ENCODE measurements at regions not wholly inside any gene's neighbourhood (a gene's known extent, or its start where the extent isn't known, plus 50 kb on each side); places are given as distances from the start of the nearest gene placed in this dataset.

DNA sequence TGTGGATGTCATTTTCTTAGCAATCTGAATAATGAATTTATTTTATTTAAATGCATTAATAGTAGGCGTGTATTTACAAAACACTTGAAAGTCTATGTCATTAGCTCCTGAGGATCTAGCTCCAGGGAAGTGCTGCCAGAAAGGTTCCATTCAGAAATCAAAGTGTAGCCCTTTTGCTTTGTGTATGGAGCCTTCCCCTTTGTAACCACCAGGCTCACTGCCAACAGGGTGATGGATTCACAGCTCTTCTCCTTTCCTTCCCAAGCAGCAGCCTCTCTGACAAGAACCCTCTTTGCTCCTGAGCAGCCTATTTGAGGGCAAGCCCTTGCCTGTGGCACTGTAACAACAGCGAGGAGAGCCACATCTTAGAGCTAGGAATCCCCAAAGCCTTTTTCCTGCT, 286.0 kb upstream of the RASGEF1B start:
- H3K27me3 ChIP-seq (replicated peaks), result no peaks in the 10 kb centered on the region
- H3K9me3 ChIP-seq (replicated peaks), result no peaks in the 10 kb centered on the region
- H3K4me3 ChIP-seq, result no peak overlapping the region
- H3K36me3 ChIP-seq, result no peaks in the 10 kb centered on the region
- no peak overlapping the region for H3K27ac ChIP-seq
- no peaks in the 10 kb centered on the region for H3K4me1 ChIP-seq (replicated peaks)
- no peak for DNase-seq (ENCODE audit: low read depth in 1 of 2, low spot score in 2 of 2)

- no peaks in the 10 kb centered on the region for H3K27me3 ChIP-seq (replicated peaks)
- DNase-seq (ENCODE audit: low read depth in 1 of 2, low spot score in 2 of 2), result no peak
- no peaks in the 10 kb centered on the region for H3K36me3 ChIP-seq
- H3K4me1 ChIP-seq (replicated peaks), result no peaks in the 10 kb centered on the region
- no peak overlapping the region for H3K4me3 ChIP-seq
- H3K9me3 ChIP-seq (replicated peaks), result no peaks in the 10 kb centered on the region
- no peak overlapping the region for H3K27ac ChIP-seq
Measured at GRCh38 chr4:81756973-81757372, 285.3 kb upstream of the RASGEF1B start.

DNA sequence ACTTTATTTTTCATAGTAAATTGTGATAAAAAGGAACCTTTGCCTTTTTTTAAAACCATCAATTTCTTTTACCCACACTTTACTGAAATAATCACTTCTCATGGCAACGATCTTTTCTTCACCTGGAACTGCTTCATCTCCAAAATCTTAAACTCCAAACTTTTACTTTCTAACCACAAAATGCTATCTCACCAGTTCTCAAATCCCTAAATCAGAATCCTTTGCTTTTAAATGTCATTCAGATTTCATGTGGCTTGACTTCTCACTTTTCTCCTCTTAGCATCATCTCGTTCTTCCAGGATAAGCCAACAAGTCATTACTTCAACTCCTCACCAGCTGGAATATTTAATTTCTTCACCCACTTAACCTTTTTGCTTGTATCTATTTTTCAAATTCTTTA, 284.3 kb upstream of the RASGEF1B start:
- Histone ChIP-seq H3K4me1 (replicated peaks) (no peaks in the 10 kb centered on the region), H3K27ac (no peak overlapping the region), H3K27me3 (replicated peaks) (no peaks in the 10 kb centered on the region), H3K36me3 (no peaks in the 10 kb centered on the region), H3K4me3 (no peak overlapping the region), H3K9me3 (replicated peaks) (no peaks in the 10 kb centered on the region)
- DNase-seq (ENCODE audit: low read depth in 1 of 2, low spot score in 2 of 2), result no peak

- H3K4me1 ChIP-seq (replicated peaks), result no peaks in the 10 kb centered on the region
- H3K4me3 ChIP-seq, result no peak overlapping the region
- H3K9me3 ChIP-seq (replicated peaks), result no peaks in the 10 kb centered on the region
- DNase-seq (ENCODE audit: low read depth in 1 of 2, low spot score in 2 of 2), result no peak
- no peaks in the 10 kb centered on the region for H3K27me3 ChIP-seq (replicated peaks)
- H3K27ac ChIP-seq, result no peak overlapping the region
- no peaks in the 10 kb centered on the region for H3K36me3 ChIP-seq
Measured at GRCh38 chr4:81754169-81754568, 282.5 kb upstream of the RASGEF1B start.

DNA sequence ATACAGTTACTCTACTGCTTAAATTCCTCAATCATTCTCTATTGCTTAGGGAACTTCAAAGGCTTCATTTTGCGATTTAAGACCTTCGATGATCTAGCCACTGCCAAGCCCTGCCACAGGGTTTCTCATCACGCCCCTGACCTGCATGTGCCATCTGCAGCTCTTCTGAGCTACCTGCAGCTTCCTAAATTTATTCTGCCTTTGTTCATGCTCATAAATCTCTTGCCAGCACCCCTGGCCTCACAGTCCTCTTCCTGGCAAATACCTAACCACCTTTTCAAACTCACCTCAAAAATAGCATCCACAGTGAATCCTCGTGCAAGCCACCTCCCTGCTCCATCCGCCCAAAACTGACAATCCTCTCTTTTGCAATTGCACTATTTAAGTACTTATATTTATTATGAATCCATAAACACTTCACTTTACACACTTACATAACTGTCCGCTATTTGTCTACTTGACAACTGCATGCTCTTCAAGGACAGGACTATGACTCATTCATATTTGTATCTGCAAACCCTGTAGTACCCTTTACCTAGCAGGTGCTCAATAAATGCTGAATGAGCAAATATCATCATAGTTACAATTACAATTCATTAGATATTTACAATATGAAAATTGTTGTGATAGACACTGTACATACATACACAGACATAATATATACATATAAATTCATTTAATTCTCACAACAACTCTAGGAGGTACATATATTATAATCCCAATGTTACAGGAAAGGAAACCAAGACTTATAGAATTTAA, 280.0 kb upstream of the RASGEF1B start:
- Histone ChIP-seq H3K9me3 (replicated peaks) (no peaks in the 10 kb centered on the region), H3K36me3 (no peaks in the 10 kb centered on the region), H3K27ac (no peak overlapping the region), H3K4me1 (replicated peaks) (no peaks in the 10 kb centered on the region), H3K4me3 (no peak overlapping the region), H3K27me3 (replicated peaks) (no peaks in the 10 kb centered on the region)
- no peak for DNase-seq (ENCODE audit: low read depth in 1 of 2, low spot score in 2 of 2)

GRCh38 chr4:81747242-81747930, 275.7 kb upstream of the RASGEF1B start:
- Histone ChIP-seq H3K27ac (no peak overlapping the region), H3K4me3 (no peak overlapping the region), H3K27me3 (replicated peaks) (no peaks in the 10 kb centered on the region), H3K36me3 (no peaks in the 10 kb centered on the region), H3K4me1 (replicated peaks) (no peaks in the 10 kb centered on the region), H3K9me3 (replicated peaks) (no peaks in the 10 kb centered on the region)
- no peak for DNase-seq (ENCODE audit: low read depth in 1 of 2, low spot score in 2 of 2)

DNA sequence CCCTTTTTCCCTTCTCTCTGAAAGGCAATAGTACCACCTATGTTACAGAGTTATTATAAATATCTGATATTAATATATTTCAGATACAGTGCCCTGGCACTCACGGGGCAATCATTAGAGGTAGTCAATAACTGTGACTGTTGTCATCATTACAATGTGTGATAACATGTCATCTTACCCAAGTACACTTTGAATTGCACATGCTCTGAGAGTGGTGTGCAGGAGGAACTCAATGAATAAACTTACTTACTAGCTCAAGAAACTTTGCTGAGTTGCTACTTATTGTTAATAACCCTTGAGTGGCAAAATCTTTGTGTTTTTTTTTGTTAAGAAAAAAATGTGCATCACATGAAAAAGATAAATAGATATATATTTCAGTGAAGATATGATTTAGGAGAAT, 275.1 kb upstream of the RASGEF1B start:
- Histone ChIP-seq H3K27me3 (replicated peaks) (no peaks in the 10 kb centered on the region), H3K4me3 (no peak overlapping the region), H3K36me3 (no peaks in the 10 kb centered on the region), H3K9me3 (replicated peaks) (no peaks in the 10 kb centered on the region), H3K27ac (no peak overlapping the region), H3K4me1 (replicated peaks) (no peaks in the 10 kb centered on the region)
- no peak for DNase-seq (ENCODE audit: low read depth in 1 of 2, low spot score in 2 of 2)

GRCh38 chr4:81746071-81746470, 274.4 kb upstream of the RASGEF1B start:
- no peaks in the 10 kb centered on the region for H3K4me1 ChIP-seq (replicated peaks)
- H3K9me3 ChIP-seq (replicated peaks), result no peaks in the 10 kb centered on the region
- no peaks in the 10 kb centered on the region for H3K36me3 ChIP-seq
- H3K27me3 ChIP-seq (replicated peaks), result no peaks in the 10 kb centered on the region
- no peak overlapping the region for H3K27ac ChIP-seq
- no peak overlapping the region for H3K4me3 ChIP-seq
- no peak for DNase-seq (ENCODE audit: low read depth in 1 of 2, low spot score in 2 of 2)

- Histone ChIP-seq H3K27me3 (replicated peaks) (no peaks in the 10 kb centered on the region), H3K36me3 (no peaks in the 10 kb centered on the region), H3K4me1 (replicated peaks) (no peaks in the 10 kb centered on the region), H3K9me3 (replicated peaks) (no peaks in the 10 kb centered on the region), H3K27ac (no peak overlapping the region), H3K4me3 (no peak overlapping the region)
- DNase-seq (ENCODE audit: low read depth in 1 of 2, low spot score in 2 of 2), result no peak
Measured at GRCh38 chr4:81745050-81745449, 273.3 kb upstream of the RASGEF1B start.

- no peaks in the 10 kb centered on the region for H3K9me3 ChIP-seq (replicated peaks)
- H3K27me3 ChIP-seq (replicated peaks), result no peaks in the 10 kb centered on the region
- no peak overlapping the region for H3K4me3 ChIP-seq
- H3K36me3 ChIP-seq, result no peaks in the 10 kb centered on the region
- H3K27ac ChIP-seq, result no peak overlapping the region
- no peaks in the 10 kb centered on the region for H3K4me1 ChIP-seq (replicated peaks)
- no peak for DNase-seq (ENCODE audit: low read depth in 1 of 2, low spot score in 2 of 2)
Measured at GRCh38 chr4:81743731-81744435, 272.2 kb upstream of the RASGEF1B start.

DNA sequence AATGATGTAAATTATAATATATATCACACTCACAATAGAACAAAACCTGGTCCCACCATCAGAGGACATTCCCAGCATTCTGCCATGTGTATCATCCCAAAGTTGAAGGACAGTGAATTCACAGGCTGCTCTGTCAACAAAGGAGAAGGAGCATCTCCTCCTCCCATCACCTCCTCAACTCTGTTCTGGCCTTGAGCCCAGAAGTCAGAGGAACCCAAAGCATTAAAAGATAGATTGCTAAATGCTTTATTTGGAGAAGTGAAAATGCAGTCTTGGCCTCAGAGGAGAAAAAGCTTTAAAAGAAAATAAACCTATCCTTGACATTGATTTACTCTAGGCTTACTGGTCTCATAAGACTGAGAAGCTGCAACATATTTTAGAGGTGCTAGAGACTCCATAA, 268.8 kb upstream of the RASGEF1B start:
- Histone ChIP-seq H3K27me3 (replicated peaks) (no peaks in the 10 kb centered on the region), H3K36me3 (no peaks in the 10 kb centered on the region), H3K4me3 (no peak overlapping the region), H3K9me3 (replicated peaks) (no peaks in the 10 kb centered on the region), H3K27ac (no peak overlapping the region), H3K4me1 (replicated peaks) (no peaks in the 10 kb centered on the region)
- no peak for DNase-seq (ENCODE audit: low read depth in 1 of 2, low spot score in 2 of 2)

GRCh38 chr4:81738891-81739290, 267.2 kb upstream of the RASGEF1B start:
- H3K27me3 ChIP-seq (replicated peaks), result no peaks in the 10 kb centered on the region
- DNase-seq (ENCODE audit: low read depth in 1 of 2, low spot score in 2 of 2), result no peak
- no peaks in the 10 kb centered on the region for H3K4me1 ChIP-seq (replicated peaks)
- no peaks in the 10 kb centered on the region for H3K9me3 ChIP-seq (replicated peaks)
- no peaks in the 10 kb centered on the region for H3K36me3 ChIP-seq
- H3K4me3 ChIP-seq, result no peak overlapping the region
- H3K27ac ChIP-seq, result no peak overlapping the region

GRCh38 chr4:81737865-81738559, 266.3 kb upstream of the RASGEF1B start:
- Histone ChIP-seq H3K27ac (no peak overlapping the region), H3K36me3 (no peaks in the 10 kb centered on the region), H3K4me3 (no peak overlapping the region), H3K27me3 (replicated peaks) (no peaks in the 10 kb centered on the region), H3K9me3 (replicated peaks) (no peaks in the 10 kb centered on the region), H3K4me1 (replicated peaks) (no peaks in the 10 kb centered on the region)
- DNase-seq (ENCODE audit: low read depth in 1 of 2, low spot score in 2 of 2), result no peak

DNA sequence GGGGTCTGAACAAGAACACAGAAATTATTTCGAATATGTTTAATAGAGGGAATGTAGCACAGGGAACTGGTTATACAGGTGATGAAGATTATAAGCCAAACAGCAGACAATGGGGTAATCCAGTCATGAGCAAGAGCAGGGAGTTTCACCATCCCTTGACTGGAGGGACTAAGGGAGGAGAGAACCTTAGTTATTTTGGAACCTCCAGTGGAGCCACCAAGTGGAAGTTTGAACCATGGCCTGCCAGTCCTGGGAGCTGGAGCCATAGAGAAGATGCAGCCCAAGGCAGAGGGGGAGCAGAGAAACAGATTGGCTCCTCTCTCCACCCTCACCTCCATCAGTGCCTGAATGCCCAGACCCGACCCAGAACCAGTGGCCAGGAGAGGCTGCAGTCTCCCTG, 264.6 kb upstream of the RASGEF1B start:
- Histone ChIP-seq H3K4me3 (no peak overlapping the region), H3K4me1 (replicated peaks) (no peaks in the 10 kb centered on the region), H3K27me3 (replicated peaks) (no peaks in the 10 kb centered on the region), H3K9me3 (replicated peaks) (no peaks in the 10 kb centered on the region), H3K36me3 (no peaks in the 10 kb centered on the region), H3K27ac (no peak overlapping the region)
- DNase-seq (ENCODE audit: low read depth in 1 of 2, low spot score in 2 of 2), result no peak
